Activated naive CD4-positive, alpha-beta T cell treated with Interleukin-2 at 50 U/mL for 16 hours (primary cell): ENCODE measurements at regions not wholly inside any gene's neighbourhood (a gene's known extent, or its start where the extent isn't known, plus 50 kb on each side); places are given as distances from the start of the nearest gene placed in this dataset.

Experiments used
- DNase-seq: peaks from one replicate; pipeline ENCODE4 v3.0.0-alpha.2; 2020

GRCh38 chr12:98409548-98409947, 105.8 kb upstream of the TMPO start:
- no peak for DNase-seq

- no peak for DNase-seq
Measured at GRCh38 chr12:98410356-98410755, 105.0 kb upstream of the TMPO start.

DNA sequence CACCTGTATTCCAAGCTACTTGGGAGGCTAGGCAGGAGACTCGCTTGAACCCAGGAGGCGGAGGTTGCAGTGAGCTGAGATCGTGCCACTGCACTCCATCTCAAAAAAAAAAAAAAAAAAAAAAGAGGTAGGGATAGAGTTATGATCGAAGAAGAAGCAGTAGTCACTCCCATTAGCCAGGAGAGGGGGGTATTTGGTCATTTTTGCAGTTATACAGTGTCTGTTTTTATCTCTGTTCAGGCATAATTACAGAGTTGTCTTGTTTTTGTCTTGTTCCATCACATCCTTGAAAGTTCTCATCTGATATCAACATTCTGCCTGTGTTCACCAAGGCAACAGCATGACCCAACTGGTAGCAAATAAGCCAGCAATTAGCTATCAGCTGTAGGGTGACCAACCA, 98.5 kb upstream of the TMPO start:
- DNase-seq = no peak

- DNase-seq = no peak
Measured at GRCh38 chr12:98417266-98417665, 98.1 kb upstream of the TMPO start.

DNA sequence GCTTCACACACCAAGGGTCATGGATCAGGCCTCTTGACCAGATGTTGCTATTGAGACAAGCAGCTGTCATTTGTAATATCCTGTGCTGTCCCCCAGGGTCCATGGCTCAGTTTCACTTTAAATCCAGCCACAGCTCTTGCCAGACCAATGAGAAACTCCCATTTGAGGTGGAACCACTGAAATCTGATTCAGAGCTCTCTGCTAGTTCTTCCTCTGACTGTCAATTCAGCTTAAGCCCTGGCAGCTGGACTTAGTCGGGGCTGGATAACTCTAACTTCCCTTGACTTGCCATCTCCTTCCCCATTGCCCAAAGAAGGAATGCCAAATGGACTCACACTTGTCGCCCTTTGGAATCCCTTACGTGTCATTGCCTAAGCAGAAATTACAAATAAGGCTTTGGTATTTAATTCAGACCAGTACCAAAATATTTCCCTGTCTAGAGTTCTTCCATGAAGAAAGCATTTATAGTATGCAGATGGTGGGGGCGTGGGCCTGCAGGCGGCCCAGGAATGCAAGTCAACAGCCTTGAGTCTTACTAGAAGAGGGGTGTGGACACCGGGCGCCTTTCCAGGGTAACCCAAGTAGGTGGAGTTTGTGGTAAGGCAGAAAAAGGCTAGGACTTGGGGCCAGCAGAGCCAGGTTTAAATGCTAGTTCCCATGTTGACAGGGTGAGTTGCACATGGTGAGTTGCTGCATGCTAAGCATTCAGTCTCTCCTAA, 96.9 kb upstream of the TMPO start:
- DNase-seq = no peak

DNA sequence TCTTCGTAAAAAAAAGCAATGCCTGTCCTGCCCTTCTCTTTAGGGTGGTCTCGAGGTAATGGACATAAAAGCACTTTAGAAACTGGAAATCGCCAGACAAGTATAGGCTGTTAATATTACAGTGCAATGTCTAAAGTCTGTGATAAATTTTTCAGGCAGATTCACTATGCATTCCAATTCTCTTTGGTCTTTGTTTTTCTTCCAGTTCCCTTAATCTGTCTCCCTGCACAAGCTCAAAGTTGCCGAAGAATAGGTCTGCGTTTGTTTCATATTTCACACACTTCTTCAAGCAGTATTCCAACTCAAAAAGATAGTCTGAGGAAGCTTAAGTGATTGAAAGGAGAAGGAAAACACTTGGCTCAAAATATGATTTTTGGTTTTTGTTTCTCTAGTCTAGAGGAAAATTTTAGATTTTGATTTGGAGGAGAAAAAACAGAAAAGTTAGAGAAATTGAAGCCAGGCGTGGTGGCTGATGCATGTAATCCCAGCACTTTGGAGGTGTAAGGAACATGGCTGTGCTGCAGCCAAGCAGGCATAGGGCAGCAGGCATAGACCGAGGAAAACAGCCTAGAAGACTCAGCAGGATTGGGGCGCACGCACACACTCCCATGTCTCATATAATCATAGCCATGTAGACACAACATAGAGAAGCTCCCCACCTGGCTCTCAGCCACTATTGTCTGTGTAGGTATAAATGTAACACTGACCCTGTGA, 96.2 kb upstream of the TMPO start:
- DNase-seq = no peak

DNA sequence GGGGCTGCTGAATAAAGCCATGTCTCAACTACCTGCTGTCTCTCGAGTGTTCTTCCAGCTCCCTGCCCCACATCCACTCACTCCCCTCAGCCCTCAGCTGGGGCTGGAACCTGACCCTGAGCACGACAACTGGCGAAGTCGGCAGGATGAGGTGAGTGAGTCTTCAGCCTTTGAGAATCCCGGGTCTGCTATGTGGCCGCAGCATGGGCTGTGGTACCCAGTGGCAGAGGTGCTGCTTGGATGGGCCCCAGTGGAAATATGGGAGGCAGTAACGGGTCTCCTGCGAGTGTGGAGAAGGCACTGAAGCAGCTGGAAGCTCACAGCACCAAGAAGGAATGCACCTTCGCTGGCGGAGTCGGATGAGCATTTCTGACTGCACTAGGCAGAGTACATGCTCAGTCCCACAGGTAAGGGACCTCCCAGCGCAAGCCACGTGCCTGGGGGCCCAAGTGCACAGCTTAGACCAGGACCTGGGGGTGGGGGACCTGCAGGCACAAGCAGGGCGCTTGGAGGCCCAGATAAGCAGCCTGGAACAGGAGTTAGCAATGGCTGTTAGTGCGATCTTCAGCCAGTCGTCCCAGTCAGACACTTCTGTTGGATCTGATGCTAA, 95.5 kb upstream of the TMPO start:
- DNase-seq = no peak

GRCh38 chr12:98420461-98420860, 94.9 kb upstream of the TMPO start:
- DNase-seq = no peak

GRCh38 chr12:98421316-98421715, 94.1 kb upstream of the TMPO start:
- DNase-seq = no peak

- DNase-seq = no peak
Measured at GRCh38 chr12:98422359-98422758, 93.0 kb upstream of the TMPO start.

DNA sequence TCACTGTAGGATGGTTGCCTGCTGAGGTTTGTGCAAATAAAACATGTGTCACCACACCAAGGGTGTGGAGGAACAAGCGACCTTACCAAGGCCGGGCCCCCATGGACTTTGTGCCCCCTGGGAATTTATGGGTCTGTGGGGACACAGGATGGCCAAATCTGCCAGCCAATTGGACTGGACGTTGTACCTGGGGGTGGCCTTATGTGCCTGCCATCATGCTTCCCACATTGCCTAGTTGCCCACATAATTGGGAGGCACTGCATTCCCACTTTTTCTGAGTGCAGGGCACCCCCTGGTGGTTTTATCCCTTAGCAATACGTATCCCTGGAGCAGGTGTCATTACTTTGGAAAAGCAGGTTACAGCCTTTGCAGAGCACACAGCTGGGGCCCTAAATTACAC, 92.6 kb upstream of the TMPO start:
- no peak for DNase-seq

- DNase-seq = no peak
Measured at GRCh38 chr12:98423963-98424362, 91.4 kb upstream of the TMPO start.

DNA sequence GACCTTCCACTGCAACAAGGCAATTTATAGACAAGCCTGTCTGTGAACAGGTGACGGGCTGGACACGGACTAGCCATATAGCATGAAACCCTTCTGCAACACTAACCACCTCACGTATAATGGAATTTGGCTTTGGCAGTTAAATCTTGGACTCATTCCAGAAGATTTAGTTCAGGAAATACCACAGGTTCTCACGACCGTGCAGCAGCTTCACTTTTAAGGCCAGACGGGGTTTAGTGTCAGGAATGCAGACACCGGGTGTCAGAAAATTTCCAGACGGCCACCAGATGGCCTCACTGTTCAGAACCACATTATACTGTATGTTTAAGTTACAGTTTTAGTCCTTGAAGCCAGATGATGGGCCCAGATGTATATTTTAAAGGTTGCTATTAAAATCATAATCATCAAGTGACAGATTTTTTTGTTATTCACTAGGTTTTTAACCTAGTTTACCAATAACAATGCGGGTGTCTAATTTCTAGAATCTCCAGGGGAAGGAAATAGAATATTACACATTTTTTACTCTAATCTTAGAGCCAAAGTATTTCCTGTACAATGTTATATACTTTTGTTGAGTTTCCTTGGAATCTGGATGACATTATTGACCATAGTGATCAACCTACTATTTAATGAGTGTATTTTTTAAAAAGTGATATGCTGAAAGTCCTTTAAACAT, 90.5 kb upstream of the TMPO start:
- peak; percentile 52 for DNase-seq

DNA sequence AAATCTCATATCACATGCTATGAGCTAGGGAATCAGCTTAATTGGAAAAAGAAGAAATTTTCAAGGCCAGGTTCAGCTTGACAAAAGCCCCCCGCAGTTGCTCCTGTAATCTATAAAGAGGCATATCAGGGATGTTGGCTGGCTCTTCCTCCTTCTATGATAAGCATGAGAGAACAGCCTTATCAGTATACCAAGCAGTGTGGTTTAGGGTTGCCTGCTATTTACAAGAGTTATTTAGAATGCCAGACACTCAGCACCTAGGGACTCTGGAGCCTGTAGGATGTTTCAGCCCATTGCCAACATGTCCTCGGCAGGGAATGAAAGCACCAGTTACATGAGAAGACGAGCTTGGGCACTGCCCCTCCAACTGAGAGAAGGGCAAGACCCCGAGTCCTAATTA, 89.5 kb upstream of the TMPO start:
- no peak for DNase-seq

DNA sequence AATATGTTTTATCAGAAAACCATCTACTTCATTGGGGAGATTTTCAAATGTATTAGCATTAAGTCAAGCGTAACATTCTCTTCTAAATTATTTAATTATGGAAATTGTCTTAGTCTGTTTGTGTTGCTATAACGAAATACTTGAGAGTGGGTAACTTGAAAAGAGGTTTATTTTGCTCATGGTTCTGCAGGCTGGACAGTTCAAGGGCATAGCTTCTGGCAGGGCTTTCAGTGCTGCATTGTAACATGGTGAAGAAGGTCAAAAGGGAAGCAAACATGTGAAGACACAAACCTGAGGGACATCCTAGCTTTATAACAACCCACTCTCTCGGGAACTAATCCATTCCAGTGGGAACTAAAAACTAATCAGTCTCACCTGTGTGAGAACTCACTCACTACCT, 84.3 kb upstream of the TMPO start:
- DNase-seq = no peak

DNA sequence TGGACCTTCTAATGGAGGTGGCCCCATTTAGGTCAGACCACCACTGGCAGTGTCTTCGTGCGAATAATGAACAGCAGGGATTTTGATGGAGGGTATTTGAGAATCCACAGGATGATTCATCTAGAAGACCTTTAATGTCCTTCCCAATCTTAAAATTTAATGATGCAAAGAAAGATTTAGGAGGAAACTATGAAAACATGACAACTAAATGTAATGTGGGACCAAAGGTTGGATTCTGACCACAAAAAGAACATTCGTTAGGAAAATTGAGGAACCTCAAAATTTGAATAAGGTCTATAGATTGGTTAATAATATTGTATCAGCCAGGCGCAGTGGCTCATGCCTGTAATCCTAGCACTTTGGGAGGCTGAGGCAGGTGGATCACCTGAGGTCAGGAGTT, 78.2 kb upstream of the TMPO start:
- DNase-seq = no peak

DNA sequence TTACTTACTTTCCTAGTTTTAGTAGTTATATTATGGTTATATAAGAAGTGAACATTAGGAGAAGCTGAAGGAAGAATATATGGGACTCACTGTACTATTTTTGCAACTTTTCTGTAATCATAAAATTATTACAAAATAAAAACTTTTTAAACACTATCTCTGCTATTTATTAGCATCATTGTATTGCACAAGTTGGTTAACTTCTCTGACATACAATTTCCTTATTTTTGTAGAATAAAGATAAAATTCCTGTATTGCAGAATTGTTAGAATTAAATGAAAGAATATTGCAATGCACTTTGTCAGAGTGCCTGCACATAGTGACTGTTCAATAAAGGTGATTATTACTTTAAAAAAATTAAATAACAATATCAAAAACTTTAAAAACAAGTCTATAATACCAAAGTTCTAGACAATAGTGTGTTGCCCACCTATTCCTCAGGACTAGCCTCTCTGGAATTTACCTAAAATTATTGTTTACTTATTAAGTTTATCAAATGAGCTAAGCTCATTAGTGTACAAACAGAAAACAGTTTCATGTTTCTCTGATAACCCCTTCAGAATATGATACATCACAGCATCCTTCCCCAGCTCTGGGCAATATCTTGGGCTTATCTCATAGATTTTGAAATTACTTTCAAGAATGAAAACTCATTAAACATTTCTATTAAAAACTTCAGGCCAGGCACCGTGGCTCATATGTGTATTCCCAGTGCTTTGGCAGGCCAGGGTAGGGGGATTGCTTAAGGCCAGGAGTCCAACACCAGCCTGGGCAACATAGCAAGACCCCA, 77.4 kb upstream of the TMPO start:
- DNase-seq = no peak

GRCh38 chr12:98438656-98439230, 76.6 kb upstream of the TMPO start:
- DNase-seq = no peak

GRCh38 chr12:98439471-98439951, 75.9 kb upstream of the TMPO start:
- no peak for DNase-seq

- DNase-seq = no peak
Measured at GRCh38 chr12:98439981-98440581, 75.3 kb upstream of the TMPO start.

DNA sequence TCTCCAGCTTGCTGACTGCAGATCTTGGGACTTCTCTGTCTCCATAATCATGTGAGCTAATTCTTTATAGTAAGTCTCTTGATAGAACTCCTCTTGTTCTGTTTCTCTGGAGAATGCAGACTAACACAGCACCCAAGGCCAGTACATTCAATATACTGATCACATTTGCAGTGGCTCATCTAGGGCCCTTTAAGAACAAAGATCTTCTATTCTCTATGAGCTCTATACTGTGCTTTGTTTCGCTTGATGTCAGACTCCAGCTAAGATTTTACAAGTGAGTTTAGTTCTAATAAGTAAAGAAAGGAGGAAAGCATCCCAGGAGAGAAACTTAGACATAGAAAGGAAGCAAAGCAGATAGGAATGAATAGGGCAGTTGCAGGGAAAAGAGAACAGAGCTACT, 69.3 kb upstream of the TMPO start:
- DNase-seq = no peak

DNA sequence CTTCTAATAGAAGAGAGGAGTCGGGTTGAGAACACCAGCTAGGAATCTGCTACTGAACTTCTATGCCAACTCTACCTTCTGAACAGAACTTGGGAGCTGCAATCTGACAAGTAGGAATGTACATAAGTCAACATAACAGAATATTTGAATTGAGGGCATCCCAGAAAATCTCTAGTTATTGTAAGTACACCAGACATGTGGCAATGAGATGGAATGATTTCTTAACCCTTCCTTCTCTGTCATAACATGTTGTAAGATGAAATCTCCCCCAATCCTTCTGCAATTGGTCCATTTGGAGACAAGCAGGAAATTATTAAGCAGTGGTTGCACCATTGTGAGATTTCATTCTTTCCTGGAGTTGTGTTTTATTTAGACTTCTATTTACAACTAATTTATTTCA, 68.7 kb upstream of the TMPO start:
- DNase-seq = no peak
